GM12892 (cell line): ENCODE measurements at regions not wholly inside any gene's neighbourhood (a gene's known extent, or its start where the extent isn't known, plus 50 kb on each side); places are given as distances from the start of the nearest gene placed in this dataset.

Experiments used
- POLR2A ChIP-seq: IDR thresholded peaks from 2 replicates; pipeline ENCODE4 v1.6.1; 2011; ENCODE audit warnings: low read depth, low read length, control low read depth
- POLR2AphosphoS5 ChIP-seq: IDR thresholded peaks from 2 replicates; pipeline ENCODE4 v1.6.1; 2011; ENCODE audit warnings: low read depth, low read length, control low read depth
- TAF1 ChIP-seq: IDR thresholded peaks from 2 replicates; pipeline ENCODE4 v1.6.1; 2011; ENCODE audit warnings: low read depth, mild to moderate bottlenecking, control low read depth, low read length, borderline replicate concordance

DNA sequence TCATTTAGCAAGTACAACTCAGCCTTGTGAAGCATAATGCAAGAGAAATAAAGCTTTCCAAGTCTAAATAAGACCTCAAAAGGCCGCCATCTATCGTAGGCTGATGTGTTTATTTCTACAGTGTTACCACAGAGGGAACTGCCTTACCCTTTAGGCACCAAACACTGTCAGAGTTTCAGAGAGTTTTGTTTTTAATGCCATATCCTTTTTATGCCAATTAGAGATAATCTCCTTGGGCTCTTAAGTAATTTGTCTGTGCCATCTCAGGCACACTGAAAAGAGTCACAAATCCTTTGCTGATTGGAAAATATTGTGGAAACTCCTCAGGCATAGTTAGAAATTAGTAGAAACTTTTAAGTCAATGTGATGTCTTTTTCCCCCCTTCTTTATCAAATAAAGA is 797.1 kb downstream of the SLC4A3 start:
- TF ChIP-seq POLR2A (no peak), POLR2AphosphoS5 (no peak), TAF1 (no peak)
